ENCODE measurements at regions not wholly inside any gene's neighbourhood (a gene's known extent, or its start where the extent isn't known, plus 50 kb on each side); places are given as distances from the start of the nearest gene placed in this dataset.

GRCh38 chr12:19826980-19827550, 387.8 kb downstream of the AEBP2 start:
- DNase-seq: no peak

GRCh38 chr12:19829100-19829853, 390.0 kb downstream of the AEBP2 start:
- DNase-seq: no peak

GRCh38 chr12:19830446-19830845, 391.2 kb downstream of the AEBP2 start:
- no peak for DNase-seq

- DNase-seq: no peak
Measured at GRCh38 chr12:19833775-19834501, 394.6 kb downstream of the AEBP2 start.

- no peak for DNase-seq
Measured at GRCh38 chr12:19834592-19834991, 395.3 kb downstream of the AEBP2 start.

- DNase-seq: no peak
Measured at GRCh38 chr12:19836056-19836455, 396.8 kb downstream of the AEBP2 start.

- DNase-seq: no peak
Measured at GRCh38 chr12:19836456-19836855, 397.2 kb downstream of the AEBP2 start.

- no peak for DNase-seq
Measured at GRCh38 chr12:19837543-19837942, 398.3 kb downstream of the AEBP2 start.

GRCh38 chr12:19841451-19841850, 402.2 kb downstream of the AEBP2 start:
- no peak for DNase-seq

- DNase-seq: no peak
Measured at GRCh38 chr12:19842116-19842515, 402.8 kb downstream of the AEBP2 start.

GRCh38 chr12:19844224-19844623, 404.9 kb downstream of the AEBP2 start:
- DNase-seq: no peak

GRCh38 chr12:19846574-19846973, 407.3 kb downstream of the AEBP2 start:
- no peak for DNase-seq

GRCh38 chr12:19847294-19848059, 408.2 kb downstream of the AEBP2 start:
- DNase-seq: no peak

GRCh38 chr12:19848421-19848820, 409.1 kb downstream of the AEBP2 start:
- no peak for DNase-seq

- DNase-seq: no peak
Measured at GRCh38 chr12:19849208-19849607, 409.9 kb downstream of the AEBP2 start.

GRCh38 chr12:19850346-19851065, 411.2 kb downstream of the AEBP2 start:
- DNase-seq: no peak

- no peak for DNase-seq
Measured at GRCh38 chr12:19852100-19852855, 413.0 kb downstream of the AEBP2 start.

GRCh38 chr12:19855851-19856250, 416.6 kb downstream of the AEBP2 start:
- no peak for DNase-seq

GRCh38 chr12:19856389-19856788, 417.1 kb downstream of the AEBP2 start:
- no peak for DNase-seq

- DNase-seq: no peak
Measured at GRCh38 chr12:19857204-19857603, 417.9 kb downstream of the AEBP2 start.

GRCh38 chr12:19867151-19867550, 427.9 kb downstream of the AEBP2 start:
- DNase-seq: no peak
